SK-N-SH (cell line): ENCODE measurements at regions not wholly inside any gene's neighbourhood (a gene's known extent, or its start where the extent isn't known, plus 50 kb on each side); places are given as distances from the start of the nearest gene placed in this dataset.

Experiments used
- CTCF ChIA-PET: fragments of 300-600, 350-600 bp; formaldehyde crosslinking; extraction: SDS; loops from one replicate; lab custom pipeline; 2021; lab: Yijun Ruan, JAX
- POLR2A ChIA-PET: fragments of 350-600 bp; sonication (Branson Sonifier 250); formaldehyde crosslinking; extraction: SDS; loops from one replicate; lab custom pipeline; 2020; ENCODE audit warnings: antibody characterized with exemption, inconsistent platforms; lab: Yijun Ruan, JAX
- DNase-seq: peaks from one replicate; pipeline ENCODE4 v3.0.0; 2012
- H2AFZ ChIP-seq: fragments of 200-600 bp; sonication (generic); 2 replicates; pipeline ENCODE4 v1.8.1; 2016; ENCODE audit warnings: antibody characterized with exemption, mild to moderate bottlenecking, low read depth
- H3F3A ChIP-seq: fragments of 200-600 bp; sonication (generic); replicated peaks from 2 replicates; pipeline ENCODE3; 2016; ENCODE audit warnings: antibody characterized with exemption, mild to moderate bottlenecking; ENCODE audit not compliant: insufficient read depth
- H3K27ac ChIP-seq, 2 experiments: fragments of 200-500 bp in 1 of 2; fragments of 200-600 bp in 1 of 2; sonication (Bioruptor generic) in 1 of 2; sonication (generic), shearing (Covaris generic) in 1 of 2; 2 replicates each; pipeline versions ENCODE4 v1.5.1 to v1.6.1; 2014 to 2016; ENCODE audit warnings: low read depth in 2 of 2, inconsistent platforms in 1 of 2, low read length in 1 of 2, mild to moderate bottlenecking in 1 of 2, mixed read lengths in 1 of 2
- H3K27me3 ChIP-seq: fragments of 200-600 bp; sonication (generic), shearing (Covaris generic); 2 replicates; pipeline ENCODE4 v1.6.1; 2016; ENCODE audit warnings: mixed run types; ENCODE audit not compliant: insufficient read depth
- H3K36me3 ChIP-seq, 2 experiments: fragments of 200-500 bp in 1 of 2; fragments of 200-600 bp in 1 of 2; sonication (Bioruptor generic) in 1 of 2; sonication (generic) in 1 of 2; replicated peaks in 1 of 2; 2 replicates each; pipeline versions ENCODE3 to v1.5.1; 2014 to 2016; ENCODE audit warnings: low read length in 1 of 2, mild to moderate bottlenecking in 1 of 2; ENCODE audit not compliant: insufficient read depth in 2 of 2, control insufficient read depth in 1 of 2
- H3K4me1 ChIP-seq, 2 experiments: fragments of 200-500 bp in 1 of 2; fragments of 200-600 bp in 1 of 2; sonication (Bioruptor generic) in 1 of 2; sonication (generic), shearing (Covaris generic) in 1 of 2; 2 replicates each; pipeline versions ENCODE4 v1.5.1 to v1.6.1; 2014 to 2016; ENCODE audit warnings: low read depth in 1 of 2, low read length in 1 of 2, mixed run types in 1 of 2; ENCODE audit not compliant: insufficient read depth in 2 of 2, control insufficient read depth in 1 of 2
- H3K4me2 ChIP-seq: fragments of 200-600 bp; sonication (generic), shearing (Covaris generic); 2 replicates; pipeline ENCODE4 v1.6.1; 2017; ENCODE audit warnings: mixed run types
- H3K4me3 ChIP-seq, 2 experiments: fragments of 200-500 bp in 1 of 2; fragments of 200-600 bp in 1 of 2; sonication (Bioruptor generic) in 1 of 2; sonication (generic), shearing (Covaris generic) in 1 of 2; 2 replicates each; pipeline versions ENCODE4 v1.5.1 to v1.8.1; 2014 to 2016; ENCODE audit warnings: low read depth in 2 of 2, inconsistent platforms in 1 of 2, low read length in 1 of 2, mild to moderate bottlenecking in 1 of 2, mixed read lengths in 1 of 2, moderate library complexity in 1 of 2
- H3K79me2 ChIP-seq: fragments of 200-600 bp; sonication (generic); 2 replicates; pipeline ENCODE4 v1.8.1; 2017; ENCODE audit warnings: mild to moderate bottlenecking; ENCODE audit not compliant: insufficient read depth
- H3K9ac ChIP-seq: fragments of 200-600 bp; sonication (generic); 2 replicates; pipeline ENCODE4 v1.6.1; 2017; ENCODE audit warnings: mixed run types
- H3K9me2 ChIP-seq: fragments of 200-600 bp; sonication (generic); 2 replicates; pipeline ENCODE4 v1.6.1; 2017; ENCODE audit warnings: mixed run types
- H3K9me3 ChIP-seq: fragments of 200-600 bp; sonication (generic); 2 replicates; pipeline ENCODE4 v1.6.1; 2017; ENCODE audit warnings: mixed run types, mild to moderate bottlenecking, moderate library complexity
- H4K20me1 ChIP-seq: fragments of 200-600 bp; sonication (generic); 2 replicates; pipeline ENCODE4 v1.6.1; 2017; ENCODE audit warnings: mild to moderate bottlenecking, mixed run types; ENCODE audit not compliant: insufficient read depth
- CHD2 ChIP-seq: fragments of 150-350 bp; IDR thresholded peaks from 2 replicates; pipeline ENCODE4 v1.6.1; 2018; ENCODE audit warnings: low read length; ENCODE audit not compliant: partially characterized antibody
- ELF1 ChIP-seq: IDR thresholded peaks from 2 replicates; pipeline ENCODE4 v1.4.0; 2012
- EP300 ChIP-seq, 2 experiments: IDR thresholded peaks; 2 replicates each; pipeline versions ENCODE4 v1.4.0 to v1.6.1; 2012; ENCODE audit warnings: borderline replicate concordance in 1 of 2, low read depth in 1 of 2, low read length in 1 of 2
- EZH2phosphoT487 ChIP-seq: fragments of 200-600 bp; sonication (generic); IDR thresholded peaks from 2 replicates; pipeline ENCODE4 v1.6.1; 2017; ENCODE audit warnings: low read depth, mixed run types, mild to moderate bottlenecking, antibody characterized with exemption, moderate library complexity, borderline replicate concordance
- FOXJ3 ChIP-seq: sonication (generic); formaldehyde crosslinking; IDR thresholded peaks from 2 replicates; pipeline ENCODE4 v1.5.1; 2020; ENCODE audit warnings: mild to moderate bottlenecking, missing genetic modification reagents
- FOXM1 ChIP-seq: IDR thresholded peaks from 2 replicates; pipeline ENCODE4 v1.4.0; 2012; ENCODE audit warnings: low read depth, mild to moderate bottlenecking
- GATA2 ChIP-seq: sonication (generic); formaldehyde crosslinking; IDR thresholded peaks from 2 replicates; pipeline ENCODE4 v1.5.0; 2020; ENCODE audit warnings: mild to moderate bottlenecking, missing genetic modification reagents
- MXI1 ChIP-seq: IDR thresholded peaks from 2 replicates; pipeline ENCODE4 v1.6.1; 2012; ENCODE audit warnings: mild to moderate bottlenecking, low read depth, low read length, improper control_type of control experiment
- NFIC ChIP-seq: IDR thresholded peaks from 2 replicates; pipeline ENCODE4 v1.4.0; 2012; ENCODE audit warnings: borderline replicate concordance
- POLR2AphosphoS5 ChIP-seq: IDR thresholded peaks from 2 replicates; pipeline ENCODE4 v1.6.1; 2012; ENCODE audit warnings: low read depth, low read length
- RCOR1 ChIP-seq: fragments of 150-350 bp; IDR thresholded peaks from 2 replicates; pipeline ENCODE4 v1.6.1; 2017; ENCODE audit warnings: antibody characterized with exemption, low read length
- RFX5 ChIP-seq: IDR thresholded peaks from 2 replicates; pipeline ENCODE4 v1.6.1; 2012; ENCODE audit warnings: mild to moderate bottlenecking, improper control_type of control experiment, low read length
- RXRA ChIP-seq: IDR thresholded peaks from 2 replicates; pipeline ENCODE4 v1.4.0; 2012; ENCODE audit warnings: low read depth, mild to moderate bottlenecking, borderline replicate concordance
- SIN3A ChIP-seq: IDR thresholded peaks from 2 replicates; pipeline ENCODE4 v1.6.1; 2012; ENCODE audit warnings: low read depth, mild to moderate bottlenecking, low read length, moderate library complexity, borderline replicate concordance
- SMC3 ChIP-seq: IDR thresholded peaks from 2 replicates; pipeline ENCODE4 v1.6.1; 2012; ENCODE audit warnings: low read depth, low read length, improper control_type of control experiment
- TAF1 ChIP-seq: IDR thresholded peaks from 2 replicates; pipeline ENCODE4 v1.6.1; 2012; ENCODE audit warnings: low read depth, mild to moderate bottlenecking, low read length, moderate library complexity, borderline replicate concordance
- TCF12 ChIP-seq: IDR thresholded peaks from 2 replicates; pipeline ENCODE4 v1.4.0; 2012
- TEAD4 ChIP-seq: IDR thresholded peaks from 2 replicates; pipeline ENCODE4 v1.4.0; 2012; ENCODE audit warnings: mild to moderate bottlenecking, borderline replicate concordance; ENCODE audit not compliant: insufficient read depth
- WGBS: methylation state at CpG from one replicate; pipeline ENCODE4 v1.1.6; 2017; ENCODE audit warnings: low lambda C conversion rate; 5-methylcytosine and 5-hydroxymethylcytosine counted together
- TF ChIP-seq, protein P1 (sequence below): fragments of 200-600 bp; sonication (generic); IDR thresholded peaks from 2 replicates; pipeline ENCODE4 v1.6.1; 2017; ENCODE audit warnings: antibody characterized with exemption, mild to moderate bottlenecking, moderate library complexity
- TF ChIP-seq, protein P2 (sequence below): fragments of 150-350 bp; IDR thresholded peaks from 2 replicates; pipeline ENCODE4 v1.6.1; 2016; ENCODE audit warnings: mild to moderate bottlenecking, low read depth, low read length
- TF ChIP-seq, protein P3 (sequence below): IDR thresholded peaks from 2 replicates; pipeline ENCODE4; 2012
- TF ChIP-seq, protein P4 (sequence below): IDR thresholded peaks from 2 replicates; pipeline ENCODE4 v1.4.0; 2012; ENCODE audit warnings: low read depth, borderline replicate concordance

DNA sequence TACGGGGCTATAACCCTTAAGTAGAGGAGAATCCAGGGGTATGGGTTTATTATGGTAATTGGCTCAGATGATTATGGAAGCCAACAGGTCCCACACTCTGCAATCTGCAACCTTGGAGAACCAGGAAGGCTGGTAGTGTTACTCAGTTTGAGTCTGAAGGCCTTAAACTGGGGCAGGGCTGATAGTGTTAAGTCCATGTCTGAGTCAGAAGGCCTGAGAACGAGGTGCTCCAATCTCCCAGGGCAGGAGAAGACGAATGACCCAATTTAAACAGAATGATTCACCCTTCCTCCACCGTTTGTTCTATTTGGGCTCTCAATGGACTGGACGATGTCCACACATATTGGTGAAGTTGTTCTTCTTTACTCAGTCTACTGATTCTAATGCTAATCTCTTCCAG, 244.5 kb upstream of the PTER start:
- DNase-seq: no peak
- Histone ChIP-seq H3F3A (no peaks in the 10 kb centered on the region), H3K79me2 (no peaks in the 10 kb centered on the region), H3K4me2 (no peak overlapping the region), H3K4me1 (no peaks in the 10 kb centered on the region), H4K20me1 (no peaks in the 10 kb centered on the region), H3K4me3 (no peak overlapping the region), H3K9ac (no peak overlapping the region), H3K36me3 (no peaks in the 10 kb centered on the region), H3K9me2 (no peaks in the 10 kb centered on the region), H2AFZ (no peak overlapping the region), H3K27me3 (no peaks in the 10 kb centered on the region), H3K9me3 (no peaks in the 10 kb centered on the region), H3K27ac (no peak overlapping the region)
- ChIA-PET POLR2A (no interaction called here), CTCF (no interaction called here)
- TF ChIP-seq RFX5: no peak
- no peak for TF ChIP-seq TCF12
- TF ChIP-seq POLR2AphosphoS5: no peak
- no peak for TF ChIP-seq EZH2phosphoT487
- TF ChIP-seq RXRA: no peak
- no peak for TF ChIP-seq NFIC
- WGBS: 14% methylated on average over 5 of the region's 5 CpGs

DNA sequence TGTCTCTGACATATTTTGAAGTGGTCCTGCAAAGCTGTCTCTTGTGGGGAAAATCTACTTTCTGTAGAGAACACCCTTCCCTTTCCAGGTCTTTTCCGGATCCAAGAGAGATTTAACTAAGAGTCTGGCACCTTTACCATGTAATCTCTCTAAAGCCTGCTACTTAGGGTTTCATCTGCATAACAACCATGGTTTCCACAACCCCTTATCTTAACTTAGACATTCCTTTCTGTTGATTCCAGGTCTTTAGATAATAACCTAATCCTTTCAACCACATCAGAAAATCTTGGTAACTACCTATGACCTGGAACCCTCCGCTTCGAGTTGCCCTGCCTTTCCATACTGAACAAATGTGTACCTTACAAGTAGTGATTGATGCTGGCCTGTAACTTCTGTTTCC, 243.6 kb upstream of the PTER start:
- H2AFZ ChIP-seq: no peak overlapping the region
- H3K36me3 ChIP-seq: no peaks in the 10 kb centered on the region
- 30% methylated on average over 3 of the region's 3 CpGs for WGBS
- no peak overlapping the region for H3K27ac ChIP-seq
- H3K9ac ChIP-seq: no peak overlapping the region
- ChIA-PET POLR2A (no interaction called here), CTCF (no interaction called here)
- DNase-seq: no peak
- H3K79me2 ChIP-seq: no peaks in the 10 kb centered on the region
- no peak overlapping the region for H3K4me3 ChIP-seq
- H3K4me2 ChIP-seq: no peak overlapping the region
- H4K20me1 ChIP-seq: no peaks in the 10 kb centered on the region
- no peaks in the 10 kb centered on the region for H3K4me1 ChIP-seq
- H3F3A ChIP-seq: no peaks in the 10 kb centered on the region
- no peaks in the 10 kb centered on the region for H3K27me3 ChIP-seq
- H3K9me3 ChIP-seq: no peaks in the 10 kb centered on the region
- TF ChIP-seq TEAD4: no peak
- TF ChIP-seq RFX5: no peak
- TF ChIP-seq SMC3: no peak
- TF ChIP-seq, protein P1, sequence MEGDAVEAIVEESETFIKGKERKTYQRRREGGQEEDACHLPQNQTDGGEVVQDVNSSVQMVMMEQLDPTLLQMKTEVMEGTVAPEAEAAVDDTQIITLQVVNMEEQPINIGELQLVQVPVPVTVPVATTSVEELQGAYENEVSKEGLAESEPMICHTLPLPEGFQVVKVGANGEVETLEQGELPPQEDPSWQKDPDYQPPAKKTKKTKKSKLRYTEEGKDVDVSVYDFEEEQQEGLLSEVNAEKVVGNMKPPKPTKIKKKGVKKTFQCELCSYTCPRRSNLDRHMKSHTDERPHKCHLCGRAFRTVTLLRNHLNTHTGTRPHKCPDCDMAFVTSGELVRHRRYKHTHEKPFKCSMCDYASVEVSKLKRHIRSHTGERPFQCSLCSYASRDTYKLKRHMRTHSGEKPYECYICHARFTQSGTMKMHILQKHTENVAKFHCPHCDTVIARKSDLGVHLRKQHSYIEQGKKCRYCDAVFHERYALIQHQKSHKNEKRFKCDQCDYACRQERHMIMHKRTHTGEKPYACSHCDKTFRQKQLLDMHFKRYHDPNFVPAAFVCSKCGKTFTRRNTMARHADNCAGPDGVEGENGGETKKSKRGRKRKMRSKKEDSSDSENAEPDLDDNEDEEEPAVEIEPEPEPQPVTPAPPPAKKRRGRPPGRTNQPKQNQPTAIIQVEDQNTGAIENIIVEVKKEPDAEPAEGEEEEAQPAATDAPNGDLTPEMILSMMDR: no peak
- no peak for TF ChIP-seq CHD2
- TF ChIP-seq RCOR1: no peak
- no peak for TF ChIP-seq FOXM1
- no peak for TF ChIP-seq ELF1
- TF ChIP-seq, protein P2, sequence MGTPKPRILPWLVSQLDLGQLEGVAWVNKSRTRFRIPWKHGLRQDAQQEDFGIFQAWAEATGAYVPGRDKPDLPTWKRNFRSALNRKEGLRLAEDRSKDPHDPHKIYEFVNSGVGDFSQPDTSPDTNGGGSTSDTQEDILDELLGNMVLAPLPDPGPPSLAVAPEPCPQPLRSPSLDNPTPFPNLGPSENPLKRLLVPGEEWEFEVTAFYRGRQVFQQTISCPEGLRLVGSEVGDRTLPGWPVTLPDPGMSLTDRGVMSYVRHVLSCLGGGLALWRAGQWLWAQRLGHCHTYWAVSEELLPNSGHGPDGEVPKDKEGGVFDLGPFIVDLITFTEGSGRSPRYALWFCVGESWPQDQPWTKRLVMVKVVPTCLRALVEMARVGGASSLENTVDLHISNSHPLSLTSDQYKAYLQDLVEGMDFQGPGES: no peak
- no peak for TF ChIP-seq EP300 (IDR thresholded peaks at IDR 0.05; ENCODE audit: borderline replicate concordance in 1 of 2, low read depth in 1 of 2, low read length in 1 of 2)
- TF ChIP-seq MXI1: no peak
- TF ChIP-seq SIN3A: no peak
- TF ChIP-seq, protein P3, sequence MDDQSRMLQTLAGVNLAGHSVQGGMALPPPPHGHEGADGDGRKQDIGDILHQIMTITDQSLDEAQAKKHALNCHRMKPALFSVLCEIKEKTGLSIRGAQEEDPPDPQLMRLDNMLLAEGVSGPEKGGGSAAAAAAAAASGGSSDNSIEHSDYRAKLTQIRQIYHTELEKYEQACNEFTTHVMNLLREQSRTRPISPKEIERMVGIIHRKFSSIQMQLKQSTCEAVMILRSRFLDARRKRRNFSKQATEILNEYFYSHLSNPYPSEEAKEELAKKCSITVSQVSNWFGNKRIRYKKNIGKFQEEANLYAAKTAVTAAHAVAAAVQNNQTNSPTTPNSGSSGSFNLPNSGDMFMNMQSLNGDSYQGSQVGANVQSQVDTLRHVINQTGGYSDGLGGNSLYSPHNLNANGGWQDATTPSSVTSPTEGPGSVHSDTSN: no peak
- no peak for TF ChIP-seq TAF1
- no peak for TF ChIP-seq GATA2 (CRISPR knock-in tag)
- no peak for TF ChIP-seq FOXJ3 (CRISPR knock-in tag)
- TF ChIP-seq, protein P4, sequence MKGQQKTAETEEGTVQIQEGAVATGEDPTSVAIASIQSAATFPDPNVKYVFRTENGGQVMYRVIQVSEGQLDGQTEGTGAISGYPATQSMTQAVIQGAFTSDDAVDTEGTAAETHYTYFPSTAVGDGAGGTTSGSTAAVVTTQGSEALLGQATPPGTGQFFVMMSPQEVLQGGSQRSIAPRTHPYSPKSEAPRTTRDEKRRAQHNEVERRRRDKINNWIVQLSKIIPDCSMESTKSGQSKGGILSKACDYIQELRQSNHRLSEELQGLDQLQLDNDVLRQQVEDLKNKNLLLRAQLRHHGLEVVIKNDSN: no peak
- no peaks in the 10 kb centered on the region for H3K9me2 ChIP-seq
